AG08396 (cell line): ENCODE measurements at regions not wholly inside any gene's neighbourhood (a gene's known extent, or its start where the extent isn't known, plus 50 kb on each side); places are given as distances from the start of the nearest gene placed in this dataset.

ENCODE experiments used
- DNase-seq: peaks from one replicate; pipeline ENCODE4 v3.0.0; 2012; ENCODE audit warnings: low spot score, mixed read lengths

GRCh38 chr11:97149741-97150140 is 759.9 kb downstream of the JRKL start:
- DNase-seq, result no peak

- no peak for DNase-seq
Observed at GRCh38 chr11:97157221-97157740, 767.5 kb downstream of the JRKL start.

- DNase-seq, result no peak
Observed at GRCh38 chr11:97158243-97158642, 768.4 kb downstream of the JRKL start.

- DNase-seq, result no peak
Observed at GRCh38 chr11:97163631-97164191, 773.9 kb downstream of the JRKL start.

- no peak for DNase-seq
Observed at GRCh38 chr11:97201743-97202612, 812.2 kb downstream of the JRKL start.

GRCh38 chr11:97202613-97203292 is 812.9 kb downstream of the JRKL start:
- no peak for DNase-seq

GRCh38 chr11:97218011-97218410 is 828.2 kb downstream of the JRKL start:
- DNase-seq, result no peak

- DNase-seq, result no peak
Observed at GRCh38 chr11:97223647-97224046, 833.8 kb downstream of the JRKL start.

GRCh38 chr11:97224396-97224795 is 834.6 kb downstream of the JRKL start:
- DNase-seq, result no peak

GRCh38 chr11:97225794-97226193 is 836.0 kb downstream of the JRKL start:
- DNase-seq, result no peak

GRCh38 chr11:97229936-97230335 is 840.1 kb downstream of the JRKL start:
- no peak for DNase-seq

- no peak for DNase-seq
Observed at GRCh38 chr11:97231231-97231630, 841.4 kb downstream of the JRKL start.

- no peak for DNase-seq
Observed at GRCh38 chr11:97234016-97234415, 844.2 kb downstream of the JRKL start.

GRCh38 chr11:97237151-97237550 is 847.3 kb downstream of the JRKL start:
- DNase-seq, result no peak

GRCh38 chr11:97247601-97248000 is 857.8 kb downstream of the JRKL start:
- DNase-seq, result no peak

GRCh38 chr11:97254790-97255189 is 865.0 kb downstream of the JRKL start:
- DNase-seq, result no peak

GRCh38 chr11:97259434-97259833 is 869.6 kb downstream of the JRKL start:
- no peak for DNase-seq

- no peak for DNase-seq
Observed at GRCh38 chr11:97259884-97260283, 870.1 kb downstream of the JRKL start.

GRCh38 chr11:97263183-97263858 is 873.5 kb downstream of the JRKL start:
- DNase-seq, result no peak

GRCh38 chr11:97269527-97269926 is 879.7 kb downstream of the JRKL start:
- no peak for DNase-seq

GRCh38 chr11:97279341-97279740 is 889.5 kb downstream of the JRKL start:
- no peak for DNase-seq

GRCh38 chr11:97280347-97280746 is 890.5 kb downstream of the JRKL start:
- DNase-seq, result no peak
